HEK293T (cell line): ENCODE measurements at regions not wholly inside any gene's neighbourhood (a gene's known extent, or its start where the extent isn't known, plus 50 kb on each side); places are given as distances from the start of the nearest gene placed in this dataset.

Experiments used
- FOXM1 ChIP-seq: fragments of 450-650 bp; IDR thresholded peaks from 2 replicates; pipeline ENCODE4 v1.6.1; 2017; ENCODE audit warnings: mild to moderate bottlenecking, borderline replicate concordance
- SP1 ChIP-seq: fragments of 450-650 bp; IDR thresholded peaks from 2 replicates; pipeline ENCODE4 v1.6.1; 2017

DNA sequence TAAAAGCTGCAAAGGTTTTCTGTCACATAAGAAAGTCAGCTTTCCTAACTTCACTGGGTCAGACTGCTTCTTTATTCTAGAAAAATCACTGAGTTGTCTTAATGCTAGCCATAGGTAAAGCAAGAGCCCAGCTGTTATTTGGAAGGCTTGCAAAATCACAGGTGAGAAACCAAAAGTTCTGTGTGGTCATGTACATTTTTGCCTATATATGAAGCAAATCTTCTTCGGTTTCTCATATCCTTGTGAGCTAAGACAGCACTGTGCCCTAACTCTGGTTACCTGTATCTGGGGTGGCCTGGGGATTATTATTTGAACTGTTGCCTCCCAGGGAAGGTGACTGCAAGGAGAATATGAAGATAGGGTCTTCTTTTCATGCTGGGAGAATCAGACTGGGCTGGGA is 444.9 kb upstream of the CLINT1 start:
- TF ChIP-seq FOXM1 (no peak), SP1 (no peak)
